Glutamatergic neuron (in vitro differentiated cells): ENCODE measurements at regions not wholly inside any gene's neighbourhood (a gene's known extent, or its start where the extent isn't known, plus 50 kb on each side); places are given as distances from the start of the nearest gene placed in this dataset.
A peak's percentile ranks its signal among the peaks of the same experiment; 100 is the strongest.

Source experiments
- DNase-seq: peaks from one replicate; pipeline ENCODE4 v3.0.0; 2022
- H3K27ac Mint-ChIP-seq: one replicate; pipeline ENCODE4 v1.8.0; 2020; ENCODE audit warnings: mild to moderate bottlenecking, mixed read lengths, inconsistent platforms; ENCODE audit not compliant: unreplicated experiment
- H3K27me3 Mint-ChIP-seq: one replicate; pipeline ENCODE4 v1.8.0; 2020; ENCODE audit warnings: mild to moderate bottlenecking, moderate library complexity, mixed read lengths, inconsistent platforms; ENCODE audit not compliant: unreplicated experiment
- H3K36me3 Mint-ChIP-seq: one replicate; pipeline ENCODE4 v1.8.0; 2020; ENCODE audit warnings: mild to moderate bottlenecking, mixed read lengths, inconsistent platforms; ENCODE audit not compliant: unreplicated experiment
- H3K4me1 Mint-ChIP-seq: one replicate; pipeline ENCODE4 v1.8.0; 2020; ENCODE audit warnings: mild to moderate bottlenecking, low read depth, mixed read lengths, inconsistent platforms; ENCODE audit not compliant: unreplicated experiment
- H3K4me3 Mint-ChIP-seq: one replicate; pipeline ENCODE4 v1.8.0; 2020; ENCODE audit warnings: mild to moderate bottlenecking, mixed read lengths, inconsistent platforms; ENCODE audit not compliant: unreplicated experiment
- H3K9me3 Mint-ChIP-seq: one replicate; pipeline ENCODE4 v1.8.0; 2020; ENCODE audit warnings: mild to moderate bottlenecking, moderate library complexity, mixed read lengths, inconsistent platforms; ENCODE audit not compliant: unreplicated experiment
- TF ChIP-seq, protein P1 (sequence below): fragments of 200-600 bp; sonication (generic); IDR thresholded peaks from one replicate; pipeline ENCODE4 v1.5.0; 2021; ENCODE audit not compliant: partially characterized antibody, unreplicated experiment

DNA sequence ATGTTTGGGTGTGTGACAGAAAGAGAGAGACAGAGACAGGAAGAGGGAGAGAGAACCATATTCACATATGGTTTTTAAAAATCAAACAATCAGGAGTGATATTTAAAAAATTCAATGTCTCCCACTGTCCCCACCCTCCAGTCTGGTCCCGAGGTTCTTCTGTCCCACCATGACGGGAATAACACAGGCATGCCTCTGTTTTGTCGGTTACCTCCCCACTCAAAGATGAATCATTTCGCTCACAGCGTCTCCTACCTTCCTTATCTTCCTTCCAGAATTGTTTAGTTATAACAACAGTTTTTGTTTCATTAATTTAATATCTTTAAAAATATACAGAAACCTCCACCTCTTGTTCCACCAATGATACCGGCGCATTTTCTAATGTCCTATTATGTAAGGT lies 113.0 kb downstream of the KCNF1 start:
- Mint-ChIP-seq H3K27ac (peak overlapping the region; percentile 52), H3K36me3 (no peaks in the 10 kb centered on the region), H3K4me1 (peaks cover 4% of the 10 kb centered on the region), H3K4me3 (no peak overlapping the region), H3K27me3 (no peaks in the 10 kb centered on the region), H3K9me3 (peaks cover 3% of the 10 kb centered on the region)
- TF ChIP-seq, protein P1, sequence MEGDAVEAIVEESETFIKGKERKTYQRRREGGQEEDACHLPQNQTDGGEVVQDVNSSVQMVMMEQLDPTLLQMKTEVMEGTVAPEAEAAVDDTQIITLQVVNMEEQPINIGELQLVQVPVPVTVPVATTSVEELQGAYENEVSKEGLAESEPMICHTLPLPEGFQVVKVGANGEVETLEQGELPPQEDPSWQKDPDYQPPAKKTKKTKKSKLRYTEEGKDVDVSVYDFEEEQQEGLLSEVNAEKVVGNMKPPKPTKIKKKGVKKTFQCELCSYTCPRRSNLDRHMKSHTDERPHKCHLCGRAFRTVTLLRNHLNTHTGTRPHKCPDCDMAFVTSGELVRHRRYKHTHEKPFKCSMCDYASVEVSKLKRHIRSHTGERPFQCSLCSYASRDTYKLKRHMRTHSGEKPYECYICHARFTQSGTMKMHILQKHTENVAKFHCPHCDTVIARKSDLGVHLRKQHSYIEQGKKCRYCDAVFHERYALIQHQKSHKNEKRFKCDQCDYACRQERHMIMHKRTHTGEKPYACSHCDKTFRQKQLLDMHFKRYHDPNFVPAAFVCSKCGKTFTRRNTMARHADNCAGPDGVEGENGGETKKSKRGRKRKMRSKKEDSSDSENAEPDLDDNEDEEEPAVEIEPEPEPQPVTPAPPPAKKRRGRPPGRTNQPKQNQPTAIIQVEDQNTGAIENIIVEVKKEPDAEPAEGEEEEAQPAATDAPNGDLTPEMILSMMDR = no peak
- no peak for DNase-seq

DNA sequence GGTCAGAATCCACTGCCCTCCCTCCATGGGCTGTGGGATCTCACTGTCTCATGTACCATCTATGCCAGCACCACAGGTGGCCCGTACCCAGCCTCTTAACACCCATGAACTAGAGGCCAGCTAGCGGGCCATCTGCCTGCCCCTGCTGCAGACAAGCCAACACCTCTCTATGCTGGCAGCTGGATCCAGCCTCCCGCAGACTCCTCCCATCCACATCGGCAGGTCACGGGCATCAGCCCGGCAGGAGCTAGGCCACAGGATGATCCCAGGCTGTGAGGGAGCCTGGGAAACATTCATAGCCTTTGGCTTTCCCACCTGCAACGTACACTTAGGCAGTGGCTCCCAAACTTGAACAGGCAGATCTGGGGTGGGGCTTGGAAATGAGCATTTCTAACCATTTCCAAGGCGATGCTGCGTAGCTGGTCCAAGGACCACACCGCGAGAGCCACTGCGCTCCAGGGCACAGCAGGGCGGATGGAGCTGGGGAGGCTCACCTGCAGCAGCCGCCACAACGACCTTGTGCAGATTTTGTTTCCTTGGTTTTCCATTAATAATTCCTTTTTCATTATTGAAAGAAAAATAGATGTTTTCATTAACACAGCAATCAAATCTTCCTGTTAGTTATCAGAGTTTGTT lies 114.7 kb downstream of the KCNF1 start:
- Mint-ChIP-seq H3K27me3 (no peaks in the 10 kb centered on the region), H3K36me3 (no peaks in the 10 kb centered on the region), H3K4me1 (peaks cover 4% of the 10 kb centered on the region), H3K27ac (no peak overlapping the region), H3K9me3 (peaks cover 3% of the 10 kb centered on the region), H3K4me3 (no peak overlapping the region)
- DNase-seq = no peak
- TF ChIP-seq, protein P1 = no peak

DNA sequence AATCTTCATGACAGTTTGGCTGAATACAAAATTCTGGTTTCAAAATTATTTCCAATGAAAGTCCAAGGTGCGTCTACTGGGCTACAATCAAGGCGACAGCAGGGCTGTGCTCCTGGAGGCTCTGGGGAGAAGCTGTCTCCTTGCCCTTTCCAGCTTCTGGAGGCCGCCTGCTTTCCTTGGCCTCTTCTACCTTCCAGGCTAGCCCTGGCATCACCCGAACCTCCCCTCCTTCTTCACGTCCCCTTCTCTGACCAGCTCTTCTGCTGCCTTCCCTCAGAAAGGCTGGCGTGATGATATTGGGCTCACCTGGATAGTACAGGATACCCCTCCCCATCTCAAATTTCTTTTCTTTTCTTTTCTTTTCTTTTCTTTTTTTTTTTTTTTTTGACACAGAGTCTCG lies 115.5 kb downstream of the KCNF1 start:
- DNase-seq = no peak
- Mint-ChIP-seq H3K27me3 (no peaks in the 10 kb centered on the region), H3K36me3 (no peaks in the 10 kb centered on the region), H3K9me3 (peaks cover 3% of the 10 kb centered on the region), H3K4me1 (peaks cover 4% of the 10 kb centered on the region), H3K27ac (no peak overlapping the region), H3K4me3 (no peak overlapping the region)
- TF ChIP-seq, protein P1 = no peak

DNA sequence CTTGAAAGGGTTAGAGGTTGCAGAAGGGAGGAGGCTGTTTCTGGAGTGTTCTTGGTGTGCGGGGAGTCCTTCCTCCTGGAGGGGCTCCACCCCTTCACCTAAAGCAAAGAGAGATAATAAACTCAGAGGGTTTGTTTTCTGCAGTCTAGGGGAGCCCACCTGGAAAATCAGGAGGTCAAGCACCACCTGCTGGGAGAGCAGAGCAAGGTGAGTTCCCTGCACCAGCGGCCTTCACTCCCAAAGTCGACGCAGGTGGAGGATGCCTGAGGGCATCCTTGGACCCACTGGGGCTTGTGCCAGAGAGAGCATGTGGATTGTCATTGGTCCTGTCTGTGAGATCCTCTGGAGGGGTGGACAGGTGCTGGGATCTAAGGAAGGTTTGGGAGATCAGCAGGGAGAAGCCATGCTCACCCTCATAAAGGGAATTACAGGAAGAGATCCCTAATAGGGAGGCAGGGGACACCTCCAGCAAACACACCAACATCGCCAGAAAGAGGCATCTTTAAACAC lies 116.7 kb downstream of the KCNF1 start:
- Mint-ChIP-seq H3K27ac (no peak overlapping the region), H3K27me3 (no peaks in the 10 kb centered on the region), H3K36me3 (peaks cover 5% of the 10 kb centered on the region), H3K4me1 (peaks cover 4% of the 10 kb centered on the region), H3K9me3 (peaks cover 3% of the 10 kb centered on the region), H3K4me3 (no peak overlapping the region)
- TF ChIP-seq, protein P1 = no peak
- no peak for DNase-seq

DNA sequence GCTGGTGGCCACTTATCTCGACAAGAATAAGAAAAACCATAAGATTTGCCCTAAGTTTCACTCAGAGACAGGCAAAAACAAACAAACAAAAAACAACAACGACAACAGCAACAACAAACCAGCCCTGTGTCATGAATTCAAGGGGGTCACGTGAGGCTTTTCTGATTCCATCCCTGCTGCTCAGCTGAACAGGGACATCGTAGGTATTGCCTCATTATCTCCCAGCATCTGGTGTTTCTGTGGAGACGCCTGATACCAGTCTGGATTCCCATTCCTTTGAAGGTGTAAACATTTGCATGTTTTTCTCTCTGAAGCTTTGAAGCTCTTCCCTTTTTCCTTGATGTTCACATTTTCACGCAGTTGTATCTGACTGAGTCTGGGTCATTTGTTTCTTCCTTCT lies 117.4 kb downstream of the KCNF1 start:
- no peak overlapping the region for H3K4me3 Mint-ChIP-seq
- H3K9me3 Mint-ChIP-seq = peaks cover 3% of the 10 kb centered on the region
- peaks cover 11% of the 10 kb centered on the region for H3K36me3 Mint-ChIP-seq
- H3K27ac Mint-ChIP-seq = no peak overlapping the region
- H3K4me1 Mint-ChIP-seq = peaks cover 4% of the 10 kb centered on the region
- no peaks in the 10 kb centered on the region for H3K27me3 Mint-ChIP-seq
- DNase-seq = no peak
- TF ChIP-seq, protein P1 = no peak
